ENCODE measurements at regions not wholly inside any gene's neighbourhood (a gene's known extent, or its start where the extent isn't known, plus 50 kb on each side); places are given as distances from the start of the nearest gene placed in this dataset.

DNA sequence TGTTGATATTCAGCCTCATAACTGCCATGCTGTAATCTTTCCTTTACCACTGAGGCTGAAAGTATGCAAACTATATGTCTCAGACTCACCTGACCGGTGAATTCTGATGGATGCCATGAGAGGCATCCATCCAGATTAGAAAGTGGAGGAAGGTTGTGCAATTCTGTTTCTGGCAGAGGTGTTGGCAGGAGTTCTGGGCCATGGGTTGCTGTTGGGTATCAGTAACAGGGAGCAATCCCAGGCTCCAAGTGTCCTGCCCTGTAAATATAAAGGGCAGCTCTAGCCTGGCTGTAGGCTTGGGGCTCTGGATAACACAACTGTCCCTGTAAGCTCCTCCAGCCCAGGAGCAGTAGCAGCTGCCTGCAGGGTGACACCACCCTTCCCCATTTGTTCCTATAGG, 77.4 kb upstream of the ABCC4 start:
- DNase-seq (ENCODE audit: low spot score) (no peak), ATAC-seq (ENCODE audit: low FRiP score) (no peak)
- TF ChIP-seq, protein P1, sequence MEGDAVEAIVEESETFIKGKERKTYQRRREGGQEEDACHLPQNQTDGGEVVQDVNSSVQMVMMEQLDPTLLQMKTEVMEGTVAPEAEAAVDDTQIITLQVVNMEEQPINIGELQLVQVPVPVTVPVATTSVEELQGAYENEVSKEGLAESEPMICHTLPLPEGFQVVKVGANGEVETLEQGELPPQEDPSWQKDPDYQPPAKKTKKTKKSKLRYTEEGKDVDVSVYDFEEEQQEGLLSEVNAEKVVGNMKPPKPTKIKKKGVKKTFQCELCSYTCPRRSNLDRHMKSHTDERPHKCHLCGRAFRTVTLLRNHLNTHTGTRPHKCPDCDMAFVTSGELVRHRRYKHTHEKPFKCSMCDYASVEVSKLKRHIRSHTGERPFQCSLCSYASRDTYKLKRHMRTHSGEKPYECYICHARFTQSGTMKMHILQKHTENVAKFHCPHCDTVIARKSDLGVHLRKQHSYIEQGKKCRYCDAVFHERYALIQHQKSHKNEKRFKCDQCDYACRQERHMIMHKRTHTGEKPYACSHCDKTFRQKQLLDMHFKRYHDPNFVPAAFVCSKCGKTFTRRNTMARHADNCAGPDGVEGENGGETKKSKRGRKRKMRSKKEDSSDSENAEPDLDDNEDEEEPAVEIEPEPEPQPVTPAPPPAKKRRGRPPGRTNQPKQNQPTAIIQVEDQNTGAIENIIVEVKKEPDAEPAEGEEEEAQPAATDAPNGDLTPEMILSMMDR (IDR thresholded peaks at IDR 0.05) = no peak

DNA sequence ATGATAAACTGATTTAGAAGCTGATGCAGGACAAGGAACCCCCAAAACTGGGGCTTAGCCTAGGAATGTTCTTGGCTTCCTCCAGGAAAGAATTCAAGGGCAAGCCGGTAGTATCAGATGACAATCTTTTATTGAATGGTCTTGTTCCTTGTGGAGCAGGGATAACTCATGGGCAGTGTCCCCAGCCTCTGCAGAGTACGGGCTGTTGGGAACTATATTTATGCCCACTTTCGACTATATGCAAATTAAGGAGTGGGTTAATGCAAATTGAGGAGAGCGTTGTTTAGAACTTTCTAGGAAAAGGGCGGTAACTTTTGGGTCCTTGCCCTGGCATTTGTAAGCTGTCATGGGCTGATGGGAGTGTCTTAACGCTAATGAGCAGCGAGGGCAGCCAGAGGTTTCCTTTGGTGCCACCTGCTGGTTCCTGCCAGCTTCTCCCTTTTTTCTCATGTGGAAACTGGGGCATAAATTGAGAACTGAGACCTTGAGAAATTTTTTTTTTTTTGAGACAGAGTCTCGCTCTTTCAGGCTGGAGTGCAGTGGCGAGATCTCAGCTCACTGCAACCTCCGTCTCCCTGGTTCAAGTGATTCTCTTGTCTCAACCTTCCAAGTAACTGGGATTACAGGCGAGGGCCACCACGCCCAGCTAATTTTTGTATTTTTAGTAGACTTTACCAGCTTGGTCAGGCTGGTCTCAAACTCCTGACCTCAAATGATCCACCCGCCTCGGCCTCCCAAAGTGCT, 79.4 kb upstream of the ABCC4 start:
- DNase-seq (ENCODE audit: low spot score) (peak; percentile 35), ATAC-seq (ENCODE audit: low FRiP score) (peak; percentile 91)
- TF ChIP-seq, protein P1 (IDR thresholded peaks at IDR 0.05) = peak in 1 of 3 donors; percentile 38

DNA sequence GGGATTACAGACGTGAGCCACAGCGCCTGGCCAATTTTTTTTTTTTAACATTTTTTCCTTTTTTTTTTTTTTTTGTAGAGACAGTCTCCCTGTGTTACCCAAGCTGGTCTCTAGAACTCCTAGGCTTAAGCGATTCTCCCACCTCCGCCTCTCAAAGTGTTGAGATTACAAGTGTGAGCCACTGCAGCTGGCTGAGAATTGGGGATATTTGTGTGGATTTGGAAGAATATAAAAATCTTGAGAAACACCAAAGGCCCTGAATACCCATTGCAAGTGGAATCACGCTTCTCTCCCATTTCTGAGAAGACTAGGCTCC, 79.9 kb upstream of the ABCC4 start:
- no peak for DNase-seq (ENCODE audit: low spot score)
- no peak for ATAC-seq (ENCODE audit: low FRiP score)
- TF ChIP-seq, protein P1 (IDR thresholded peaks at IDR 0.05) = no peak

DNA sequence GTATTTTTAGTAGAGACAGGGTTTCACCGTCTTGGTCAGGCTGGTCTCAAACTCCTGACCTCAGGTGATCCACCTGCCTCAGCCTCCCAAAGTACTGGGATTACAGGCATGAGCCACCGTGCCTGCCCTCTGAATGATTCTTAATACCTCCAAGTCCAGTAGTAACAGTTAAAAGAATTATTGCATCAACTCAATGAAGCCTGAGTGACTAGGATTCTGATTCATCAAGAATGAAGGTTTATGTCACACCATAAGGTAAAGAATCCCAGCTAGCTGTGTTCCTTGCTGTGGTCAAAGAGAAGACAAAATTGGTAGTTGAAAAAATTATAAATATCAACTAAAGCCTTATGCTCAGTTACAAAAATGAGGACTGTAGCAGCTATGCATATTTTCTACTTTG, 81.2 kb upstream of the ABCC4 start:
- no peak for DNase-seq (ENCODE audit: low spot score)
- TF ChIP-seq, protein P1 (IDR thresholded peaks at IDR 0.05) = no peak
- ATAC-seq (ENCODE audit: low FRiP score) = no peak

DNA sequence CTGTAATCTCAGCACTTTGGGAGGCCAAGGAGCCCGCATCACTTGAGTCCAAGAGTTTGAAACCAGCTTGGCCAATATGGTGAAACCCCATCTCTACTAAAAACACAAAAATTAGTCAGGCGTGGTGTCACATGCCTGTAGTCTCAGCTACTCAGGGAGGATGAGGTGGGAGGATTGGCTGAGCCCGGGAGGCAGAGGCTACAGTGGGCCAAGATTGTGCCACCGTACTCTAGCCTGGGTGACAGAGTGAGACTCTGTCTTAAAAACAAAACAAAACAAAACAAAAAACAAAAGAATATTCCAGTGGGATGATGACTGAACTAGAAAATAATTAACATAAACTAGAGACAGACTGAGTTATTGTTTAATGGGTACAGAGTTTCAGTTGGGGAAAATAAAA, 81.7 kb upstream of the ABCC4 start:
- ATAC-seq (ENCODE audit: low FRiP score) = no peak
- TF ChIP-seq, protein P1 (IDR thresholded peaks at IDR 0.05) = no peak
- DNase-seq (ENCODE audit: low spot score) = no peak

DNA sequence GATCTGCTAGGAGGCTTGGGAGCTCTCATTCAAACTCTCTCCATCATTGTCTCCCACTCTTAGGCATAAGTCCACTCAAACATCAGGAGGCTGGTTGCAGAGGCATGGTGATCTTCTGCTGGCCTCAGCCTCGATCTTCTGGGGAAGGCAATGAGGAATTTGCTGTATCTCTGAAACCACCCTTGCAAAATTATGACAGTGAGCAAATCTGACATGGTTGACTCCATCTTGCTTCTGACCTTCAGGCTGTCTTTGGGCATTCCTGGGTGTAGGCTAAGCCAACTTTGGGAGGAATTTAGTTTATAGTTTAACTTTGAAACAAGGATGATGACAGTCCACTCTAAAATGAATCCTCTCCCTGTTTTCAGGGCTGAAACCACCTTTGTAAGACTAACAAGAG, 84.1 kb upstream of the ABCC4 start:
- no peak for DNase-seq (ENCODE audit: low spot score)
- TF ChIP-seq, protein P1 (IDR thresholded peaks at IDR 0.05) = no peak
- no peak for ATAC-seq (ENCODE audit: low FRiP score)

DNA sequence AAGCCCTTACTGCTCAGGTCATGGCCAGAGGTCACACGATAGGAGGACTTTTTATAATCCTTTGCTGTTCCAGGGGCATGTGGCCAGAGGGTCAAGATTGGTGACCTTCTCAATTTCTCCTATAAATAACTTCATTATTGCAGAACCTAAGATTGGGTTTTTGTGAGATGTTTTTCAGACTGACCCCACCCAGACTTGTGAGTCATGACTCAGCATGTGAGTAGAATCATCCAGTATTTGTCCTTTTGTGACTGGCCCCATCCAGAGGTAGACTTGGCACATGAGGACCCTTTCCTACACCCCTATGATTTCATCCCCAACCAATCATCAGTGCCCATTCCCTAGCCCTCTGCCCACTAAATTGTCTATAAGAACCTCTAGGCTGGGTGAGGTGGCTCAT, 84.5 kb upstream of the ABCC4 start:
- TF ChIP-seq, protein P1 (IDR thresholded peaks at IDR 0.05) = no peak
- ATAC-seq (ENCODE audit: low FRiP score) = peak; percentile 56
- no peak for DNase-seq (ENCODE audit: low spot score)

Measured in omental fat pad (tissue), 3 donors.